ENCODE measurements at regions not wholly inside any gene's neighbourhood (a gene's known extent, or its start where the extent isn't known, plus 50 kb on each side); places are given as distances from the start of the nearest gene placed in this dataset.

GRCh38 chr7:108947526-108947925 is 377.9 kb downstream of the DNAJB9 start:
- TF ChIP-seq CTCF (IDR thresholded peaks at IDR 0.05) = no peak
- H3K27me3 ChIP-seq = no peaks in the 10 kb centered on the region
- H3K36me3 ChIP-seq = no peaks in the 10 kb centered on the region
- H3K4me3 ChIP-seq = no peak overlapping the region
- intact Hi-C loops (cut with DNase I) = no loop called here
- H3K4me1 ChIP-seq = no peaks in the 10 kb centered on the region
- DNase-seq (ENCODE audit: low spot score in 2 of 2) = no peak
- H3K9me3 ChIP-seq = no peaks in the 10 kb centered on the region
- no peak overlapping the region for H3K27ac ChIP-seq

GRCh38 chr7:108972004-108972403 is 402.3 kb downstream of the DNAJB9 start:
- H3K27me3 ChIP-seq = no peaks in the 10 kb centered on the region
- no peak for DNase-seq (ENCODE audit: low spot score in 2 of 2)
- H3K36me3 ChIP-seq = no peaks in the 10 kb centered on the region
- H3K4me3 ChIP-seq = no peak overlapping the region
- no peak overlapping the region for H3K27ac ChIP-seq
- no peak for TF ChIP-seq CTCF (IDR thresholded peaks at IDR 0.05)
- no peaks in the 10 kb centered on the region for H3K9me3 ChIP-seq
- intact Hi-C loops (cut with DNase I) = no loop called here
- H3K4me1 ChIP-seq = no peaks in the 10 kb centered on the region

- TF ChIP-seq CTCF (IDR thresholded peaks at IDR 0.05) = no peak
- no peaks in the 10 kb centered on the region for H3K27me3 ChIP-seq
- H3K36me3 ChIP-seq = no peaks in the 10 kb centered on the region
- intact Hi-C loops (cut with DNase I) = no loop called here
- no peak for DNase-seq (ENCODE audit: low spot score in 2 of 2)
- H3K4me3 ChIP-seq = no peak overlapping the region
- H3K27ac ChIP-seq = no peak overlapping the region
- no peaks in the 10 kb centered on the region for H3K9me3 ChIP-seq
- H3K4me1 ChIP-seq = no peaks in the 10 kb centered on the region
Measured at GRCh38 chr7:108973075-108973474, 403.4 kb downstream of the DNAJB9 start.

- H3K36me3 ChIP-seq = no peaks in the 10 kb centered on the region
- no peak for TF ChIP-seq CTCF (IDR thresholded peaks at IDR 0.05)
Measured at GRCh38 chr7:108974641-108975040, 405.0 kb downstream of the DNAJB9 start.

GRCh38 chr7:108985037-108985436 is 415.4 kb downstream of the DNAJB9 start:
- H3K36me3 ChIP-seq = no peaks in the 10 kb centered on the region
- no peak for DNase-seq (ENCODE audit: low spot score in 2 of 2)
- H3K9me3 ChIP-seq = no peaks in the 10 kb centered on the region
- H3K4me3 ChIP-seq = no peak overlapping the region
- no peak for TF ChIP-seq CTCF (IDR thresholded peaks at IDR 0.05)
- no peaks in the 10 kb centered on the region for H3K4me1 ChIP-seq
- intact Hi-C loops (cut with DNase I) = no loop called here
- H3K27ac ChIP-seq = no peak overlapping the region
- H3K27me3 ChIP-seq = no peaks in the 10 kb centered on the region

More at GRCh38 chr7:108974641-108975040, 405.0 kb downstream of the DNAJB9 start:
- no peak overlapping the region for H3K27ac ChIP-seq
- intact Hi-C loops (cut with DNase I) = no loop called here
- no peaks in the 10 kb centered on the region for H3K4me1 ChIP-seq
- H3K9me3 ChIP-seq = peaks cover 0 to 3% of the 10 kb centered on the region in 2 donors
- H3K27me3 ChIP-seq = no peaks in the 10 kb centered on the region
- no peak overlapping the region for H3K4me3 ChIP-seq
- DNase-seq (ENCODE audit: low spot score in 2 of 2) = no peak

GRCh38 chr7:108989319-108989718 is 419.6 kb downstream of the DNAJB9 start:
- Histone ChIP-seq H3K9me3 (no peaks in the 10 kb centered on the region), H3K4me1 (no peaks in the 10 kb centered on the region), H3K36me3 (no peaks in the 10 kb centered on the region), H3K4me3 (no peak overlapping the region), H3K27ac (no peak overlapping the region), H3K27me3 (no peaks in the 10 kb centered on the region)
- no peak for DNase-seq (ENCODE audit: low spot score in 2 of 2)
- TF ChIP-seq CTCF (IDR thresholded peaks at IDR 0.05) = no peak
- intact Hi-C loops (cut with DNase I) = no loop called here

Data from ascending aorta (tissue), 2 donors.